Activated B cell treated with CpG ODN at 0.5 μM for 24 hours (primary cell): ENCODE measurements at regions not wholly inside any gene's neighbourhood (a gene's known extent, or its start where the extent isn't known, plus 50 kb on each side); places are given as distances from the start of the nearest gene placed in this dataset.

Experiments
- ATAC-seq: fragments of 200-7000 bp; cut with Tn5 transposase; one replicate; pipeline ENCODE4 v1.10.0; 2021; ENCODE audit warnings: low read depth, mild to moderate bottlenecking, moderate library complexity
- CTCF ChIA-PET: fragments of 350-600 bp; sonication (Branson Sonifier 250); formaldehyde crosslinking; loops from one replicate; lab custom pipeline; 2021; ENCODE audit warnings: antibody characterized with exemption; lab: Charles Lee
- POLR2A ChIA-PET: fragments of 350-600 bp; sonication (Branson Sonifier 250); formaldehyde crosslinking; loops from one replicate; lab custom pipeline; 2021; ENCODE audit warnings: antibody characterized with exemption; lab: Charles Lee
- DNase-seq: peaks from one replicate; pipeline ENCODE4 v3.0.0; 2022
- H3K27ac Mint-ChIP-seq: one replicate; pipeline ENCODE4 v1.8.0; 2020; ENCODE audit warnings: mixed read lengths
- H3K27me3 Mint-ChIP-seq: one replicate; pipeline ENCODE4 v1.8.0; 2021; ENCODE audit warnings: mixed read lengths
- H3K36me3 Mint-ChIP-seq: one replicate; pipeline ENCODE4 v1.8.0; 2021; ENCODE audit warnings: low read depth, mixed read lengths
- H3K4me1 Mint-ChIP-seq: one replicate; pipeline ENCODE4 v1.8.0; 2021; ENCODE audit warnings: mixed read lengths
- H3K4me3 Mint-ChIP-seq: one replicate; pipeline ENCODE4 v1.8.0; 2020; ENCODE audit warnings: mild to moderate bottlenecking, mixed read lengths
- H3K9me3 Mint-ChIP-seq: one replicate; pipeline ENCODE4 v1.8.0; 2020; ENCODE audit warnings: mixed read lengths
- CTCF ChIP-seq: fragments of 200-600 bp; IDR thresholded peaks from one replicate; pipeline ENCODE4 v1.8.0; 2022; ENCODE audit warnings: antibody characterized with exemption, mild to moderate bottlenecking
- intact Hi-C: fragments of 100-400 bp; cut with micrococcal nuclease; formaldehyde crosslinking; loops from one replicate; pipeline ENCODE4 v1.15.1; 2024

- intact Hi-C loops, result no loop called here
- H3K9me3 Mint-ChIP-seq, result peaks cover 5% of the 10 kb centered on the region
- H3K4me1 Mint-ChIP-seq, result no peaks in the 10 kb centered on the region
- no peaks in the 10 kb centered on the region for H3K36me3 Mint-ChIP-seq
- no peak overlapping the region for H3K27ac Mint-ChIP-seq
- peaks cover 8% of the 10 kb centered on the region for H3K27me3 Mint-ChIP-seq
- no peak overlapping the region for H3K4me3 Mint-ChIP-seq
- POLR2A ChIA-PET, result no interaction called here
- CTCF ChIA-PET, result no interaction called here
- ATAC-seq, result no peak
- TF ChIP-seq CTCF, result no peak
- DNase-seq, result no peak
These were observed 299.5 kb upstream of the HAND2 start for GRCh38 chr4:173829565-173829964.

- ChIA-PET CTCF (no interaction called here), POLR2A (no interaction called here)
- ATAC-seq (no peak), DNase-seq (no peak)
- no peak overlapping the region for H3K4me3 Mint-ChIP-seq
- H3K9me3 Mint-ChIP-seq, result peaks cover 5% of the 10 kb centered on the region
- no peaks in the 10 kb centered on the region for H3K4me1 Mint-ChIP-seq
- peaks cover 8% of the 10 kb centered on the region for H3K27me3 Mint-ChIP-seq
- no peak for TF ChIP-seq CTCF
- H3K27ac Mint-ChIP-seq, result no peak overlapping the region
- intact Hi-C loops, result no loop called here
- no peaks in the 10 kb centered on the region for H3K36me3 Mint-ChIP-seq
These were observed 297.7 kb upstream of the HAND2 start for GRCh38 chr4:173827707-173828106.

GRCh38 chr4:173821876-173822275, 291.8 kb upstream of the HAND2 start:
- no peak overlapping the region for H3K4me3 Mint-ChIP-seq
- no peak overlapping the region for H3K27ac Mint-ChIP-seq
- H3K9me3 Mint-ChIP-seq, result no peaks in the 10 kb centered on the region
- intact Hi-C loops, result no loop called here
- ATAC-seq, result no peak
- no peaks in the 10 kb centered on the region for H3K36me3 Mint-ChIP-seq
- no peaks in the 10 kb centered on the region for H3K27me3 Mint-ChIP-seq
- CTCF ChIA-PET, result no interaction called here
- H3K4me1 Mint-ChIP-seq, result no peaks in the 10 kb centered on the region
- POLR2A ChIA-PET, result no interaction called here
- no peak for TF ChIP-seq CTCF
- no peak for DNase-seq

GRCh38 chr4:173821036-173821435, 291.0 kb upstream of the HAND2 start:
- H3K9me3 Mint-ChIP-seq, result no peaks in the 10 kb centered on the region
- no peak for TF ChIP-seq CTCF
- POLR2A ChIA-PET, result no interaction called here
- no peaks in the 10 kb centered on the region for H3K27me3 Mint-ChIP-seq
- H3K4me3 Mint-ChIP-seq, result no peak overlapping the region
- H3K36me3 Mint-ChIP-seq, result no peaks in the 10 kb centered on the region
- no peak for ATAC-seq
- intact Hi-C loops, result no loop called here
- H3K4me1 Mint-ChIP-seq, result no peaks in the 10 kb centered on the region
- H3K27ac Mint-ChIP-seq, result no peak overlapping the region
- CTCF ChIA-PET, result no interaction called here
- no peak for DNase-seq

GRCh38 chr4:173807347-173807746, 277.3 kb upstream of the HAND2 start:
- ChIA-PET CTCF (no interaction called here), POLR2A (no interaction called here)
- Mint-ChIP-seq H3K27ac (no peak overlapping the region), H3K36me3 (no peaks in the 10 kb centered on the region), H3K9me3 (no peaks in the 10 kb centered on the region), H3K4me1 (no peaks in the 10 kb centered on the region), H3K27me3 (no peaks in the 10 kb centered on the region), H3K4me3 (no peak overlapping the region)
- no peak for ATAC-seq
- intact Hi-C loops, result no loop called here
- no peak for TF ChIP-seq CTCF
- no peak for DNase-seq
